ENCODE measurements at regions not wholly inside any gene's neighbourhood (a gene's known extent, or its start where the extent isn't known, plus 50 kb on each side); places are given as distances from the start of the nearest gene placed in this dataset.

GRCh38 chr21:19508844-19509243, 1105.3 kb upstream of the TMPRSS15 start:
- ChIA-PET POLR2A (no interaction called here), CTCF (no interaction called here)
- no peak for DNase-seq (ENCODE audit: extremely low spot score)
- no peak for TF ChIP-seq ARNT (IDR thresholded peaks at IDR 0.05)
- TF ChIP-seq SUZ12 (IDR thresholded peaks at IDR 0.05) = no peak
- TF ChIP-seq TARDBP (IDR thresholded peaks at IDR 0.05) = no peak
- no peak for TF ChIP-seq ELF4 (IDR thresholded peaks at IDR 0.05)
- no peak for TF ChIP-seq FOXK2 (IDR thresholded peaks at IDR 0.05)
- no peak for TF ChIP-seq LEF1 (IDR thresholded peaks at IDR 0.05; ENCODE audit: borderline replicate concordance)
- TF ChIP-seq CTBP1 (IDR thresholded peaks at IDR 0.05; ENCODE audit: borderline replicate concordance) = no peak
- no peak for TF ChIP-seq HDGF (IDR thresholded peaks at IDR 0.05; ENCODE audit: borderline replicate concordance)
- no peak for TF ChIP-seq NFRKB (IDR thresholded peaks at IDR 0.05)
- TF ChIP-seq SP1 (IDR thresholded peaks at IDR 0.05) = no peak
- no peak for TF ChIP-seq FOXM1 (IDR thresholded peaks at IDR 0.05; ENCODE audit: borderline replicate concordance)
- TF ChIP-seq PKNOX1 (IDR thresholded peaks at IDR 0.05) = no peak
- no peak for TF ChIP-seq BHLHE40 (IDR thresholded peaks at IDR 0.05; ENCODE audit: borderline replicate concordance)
- TF ChIP-seq ZNF384 (IDR thresholded peaks at IDR 0.05) = no peak
- TF ChIP-seq FOXA1 (IDR thresholded peaks at IDR 0.05) = no peak
- TF ChIP-seq L3MBTL2 (conservative IDR thresholded peaks at IDR 0.05) = no peak

GRCh38 chr21:19510057-19510456, 1106.5 kb upstream of the TMPRSS15 start:
- POLR2A ChIA-PET = no interaction called here
- DNase-seq (ENCODE audit: extremely low spot score) = no peak
- TF ChIP-seq FOXM1 (IDR thresholded peaks at IDR 0.05; ENCODE audit: borderline replicate concordance) = no peak
- TF ChIP-seq LEF1 (IDR thresholded peaks at IDR 0.05; ENCODE audit: borderline replicate concordance) = no peak
- no peak for TF ChIP-seq PKNOX1 (IDR thresholded peaks at IDR 0.05)
- no peak for TF ChIP-seq FOXA1 (IDR thresholded peaks at IDR 0.05)
- CTCF ChIA-PET = no interaction called here

- ChIA-PET POLR2A (no interaction called here), CTCF (no interaction called here)
- TF ChIP-seq PKNOX1 (IDR thresholded peaks at IDR 0.05) = no peak
- no peak for TF ChIP-seq LEF1 (IDR thresholded peaks at IDR 0.05; ENCODE audit: borderline replicate concordance)
- TF ChIP-seq FOXM1 (IDR thresholded peaks at IDR 0.05; ENCODE audit: borderline replicate concordance) = no peak
- no peak for TF ChIP-seq FOXA1 (IDR thresholded peaks at IDR 0.05)
- TF ChIP-seq TARDBP (IDR thresholded peaks at IDR 0.05) = no peak
- no peak for TF ChIP-seq HDGF (IDR thresholded peaks at IDR 0.05; ENCODE audit: borderline replicate concordance)
- no peak for TF ChIP-seq L3MBTL2 (conservative IDR thresholded peaks at IDR 0.05)
- no peak for TF ChIP-seq ARNT (IDR thresholded peaks at IDR 0.05)
- no peak for TF ChIP-seq SP1 (IDR thresholded peaks at IDR 0.05)
- no peak for DNase-seq (ENCODE audit: extremely low spot score)
Observed at GRCh38 chr21:19510653-19511052, 1107.1 kb upstream of the TMPRSS15 start.

- POLR2A ChIA-PET = no interaction called here
- CTCF ChIA-PET = no interaction called here
- TF ChIP-seq FOXM1 (IDR thresholded peaks at IDR 0.05; ENCODE audit: borderline replicate concordance) (no peak), LEF1 (IDR thresholded peaks at IDR 0.05; ENCODE audit: borderline replicate concordance) (no peak), ELF4 (IDR thresholded peaks at IDR 0.05) (no peak), FOXK2 (IDR thresholded peaks at IDR 0.05) (no peak), HDGF (IDR thresholded peaks at IDR 0.05; ENCODE audit: borderline replicate concordance) (no peak), TARDBP (IDR thresholded peaks at IDR 0.05) (no peak), L3MBTL2 (conservative IDR thresholded peaks at IDR 0.05) (no peak), ARNT (IDR thresholded peaks at IDR 0.05) (no peak), FOXA1 (IDR thresholded peaks at IDR 0.05) (no peak), SUZ12 (IDR thresholded peaks at IDR 0.05) (no peak), NFRKB (IDR thresholded peaks at IDR 0.05) (no peak), SP1 (IDR thresholded peaks at IDR 0.05) (no peak), BHLHE40 (IDR thresholded peaks at IDR 0.05; ENCODE audit: borderline replicate concordance) (no peak), CTBP1 (IDR thresholded peaks at IDR 0.05; ENCODE audit: borderline replicate concordance) (no peak), ZNF384 (IDR thresholded peaks at IDR 0.05) (no peak), PKNOX1 (IDR thresholded peaks at IDR 0.05) (no peak)
- no peak for DNase-seq (ENCODE audit: extremely low spot score)
Observed at GRCh38 chr21:19522381-19522780, 1118.8 kb upstream of the TMPRSS15 start.

GRCh38 chr21:19523061-19523460, 1119.5 kb upstream of the TMPRSS15 start:
- ChIA-PET POLR2A (no interaction called here), CTCF (no interaction called here)
- no peak for TF ChIP-seq PKNOX1 (IDR thresholded peaks at IDR 0.05)
- no peak for TF ChIP-seq ARNT (IDR thresholded peaks at IDR 0.05)
- DNase-seq (ENCODE audit: extremely low spot score) = no peak

GRCh38 chr21:19523746-19524145, 1120.2 kb upstream of the TMPRSS15 start:
- DNase-seq (ENCODE audit: extremely low spot score) = no peak
- CTCF ChIA-PET = no interaction called here
- POLR2A ChIA-PET = no interaction called here
- TF ChIP-seq BHLHE40 (IDR thresholded peaks at IDR 0.05; ENCODE audit: borderline replicate concordance) (no peak), ARNT (IDR thresholded peaks at IDR 0.05) (no peak), FOXM1 (IDR thresholded peaks at IDR 0.05; ENCODE audit: borderline replicate concordance) (no peak), CTBP1 (IDR thresholded peaks at IDR 0.05; ENCODE audit: borderline replicate concordance) (no peak), HDGF (IDR thresholded peaks at IDR 0.05; ENCODE audit: borderline replicate concordance) (no peak), SUZ12 (IDR thresholded peaks at IDR 0.05) (no peak), TARDBP (IDR thresholded peaks at IDR 0.05) (no peak), LEF1 (IDR thresholded peaks at IDR 0.05; ENCODE audit: borderline replicate concordance) (no peak), NFRKB (IDR thresholded peaks at IDR 0.05) (no peak), ELF4 (IDR thresholded peaks at IDR 0.05) (no peak), ZNF384 (IDR thresholded peaks at IDR 0.05) (no peak), FOXA1 (IDR thresholded peaks at IDR 0.05) (no peak), SP1 (IDR thresholded peaks at IDR 0.05) (no peak), FOXK2 (IDR thresholded peaks at IDR 0.05) (no peak)

Data from HEK293T (cell line).